Testis (tissue), 2 donors: ENCODE measurements at regions not wholly inside any gene's neighbourhood (a gene's known extent, or its start where the extent isn't known, plus 50 kb on each side); places are given as distances from the start of the nearest gene placed in this dataset.

ENCODE experiments used
- DNase-seq: peaks from one replicate; pipeline ENCODE4 v3.0.0-alpha.2; 2019
- H3K27ac ChIP-seq, 2 donors: fragments of 200-600 bp; sonication (generic); one replicate each; pipeline ENCODE4 v1.5.1; 2019
- H3K27me3 ChIP-seq: fragments of 200-600 bp; sonication (generic); one replicate; pipeline ENCODE4 v1.5.1; 2019
- H3K36me3 ChIP-seq: fragments of 200-600 bp; sonication (generic); one replicate; pipeline ENCODE4 v1.5.1; 2017; ENCODE audit warnings: low read depth; ENCODE audit errors: missing control alignments
- H3K4me1 ChIP-seq: fragments of 200-600 bp; sonication (generic); one replicate; pipeline ENCODE4 v1.5.1; 2019
- H3K4me3 ChIP-seq, 2 donors: fragments of 200-600 bp; sonication (generic); one replicate each; pipeline ENCODE4 v1.5.1; 2017 to 2019
- H3K9me3 ChIP-seq: fragments of 200-600 bp; sonication (generic); one replicate; pipeline ENCODE4 v1.5.1; 2017
- POLR2A ChIP-seq: fragments of 450-650 bp; IDR thresholded peaks from one replicate; pipeline ENCODE4 v1.6.1; 2017; ENCODE audit warnings: antibody characterized with exemption, mild to moderate bottlenecking, moderate library complexity
- WGBS, 2 donors: methylation state at CpG; one replicate each; pipeline ENCODE4 v1.1.5; 2018; 5-methylcytosine and 5-hydroxymethylcytosine counted together
- intact Hi-C: fragments of 100-400 bp; cut with DNase I; formaldehyde crosslinking; loops from one replicate; pipeline ENCODE4 v1.15.1; 2023; ENCODE audit warnings: low total_unique reads
- TF ChIP-seq, protein P1 (sequence below), 3 experiments: fragments of 450-650 bp in 2 of 3; fragments of 200-600 bp in 1 of 3; sonication (generic) in 1 of 3; IDR thresholded peaks; one replicate each; pipeline ENCODE4 v1.5.1; 2016 to 2019; ENCODE audit warnings: antibody characterized with exemption in 3 of 3, mild to moderate bottlenecking in 2 of 3, moderate library complexity in 1 of 3

- TF ChIP-seq, protein P1, sequence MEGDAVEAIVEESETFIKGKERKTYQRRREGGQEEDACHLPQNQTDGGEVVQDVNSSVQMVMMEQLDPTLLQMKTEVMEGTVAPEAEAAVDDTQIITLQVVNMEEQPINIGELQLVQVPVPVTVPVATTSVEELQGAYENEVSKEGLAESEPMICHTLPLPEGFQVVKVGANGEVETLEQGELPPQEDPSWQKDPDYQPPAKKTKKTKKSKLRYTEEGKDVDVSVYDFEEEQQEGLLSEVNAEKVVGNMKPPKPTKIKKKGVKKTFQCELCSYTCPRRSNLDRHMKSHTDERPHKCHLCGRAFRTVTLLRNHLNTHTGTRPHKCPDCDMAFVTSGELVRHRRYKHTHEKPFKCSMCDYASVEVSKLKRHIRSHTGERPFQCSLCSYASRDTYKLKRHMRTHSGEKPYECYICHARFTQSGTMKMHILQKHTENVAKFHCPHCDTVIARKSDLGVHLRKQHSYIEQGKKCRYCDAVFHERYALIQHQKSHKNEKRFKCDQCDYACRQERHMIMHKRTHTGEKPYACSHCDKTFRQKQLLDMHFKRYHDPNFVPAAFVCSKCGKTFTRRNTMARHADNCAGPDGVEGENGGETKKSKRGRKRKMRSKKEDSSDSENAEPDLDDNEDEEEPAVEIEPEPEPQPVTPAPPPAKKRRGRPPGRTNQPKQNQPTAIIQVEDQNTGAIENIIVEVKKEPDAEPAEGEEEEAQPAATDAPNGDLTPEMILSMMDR (IDR thresholded peaks at IDR 0.05), result no peak
- no peak for TF ChIP-seq POLR2A
- H3K4me3 ChIP-seq, result no peak overlapping the region
- DNase-seq, result no peak
- no peaks in the 10 kb centered on the region for H3K9me3 ChIP-seq
- H3K4me1 ChIP-seq, result peaks cover 5% of the 10 kb centered on the region
- no peaks in the 10 kb centered on the region for H3K27me3 ChIP-seq
- no peak overlapping the region for H3K27ac ChIP-seq
- 90 to 92% methylated on average over 12 to 13 of the region's 13 CpGs for WGBS, 2 donors
- intact Hi-C loops, result no loop called here
- no peaks in the 10 kb centered on the region for H3K36me3 ChIP-seq
Observed at GRCh38 chr12:11946161-11946560, 124.6 kb upstream of the BCL2L14 start.

- Histone ChIP-seq H3K27ac (no peak overlapping the region), H3K4me1 (peaks cover 5% of the 10 kb centered on the region), H3K4me3 (no peak overlapping the region), H3K36me3 (no peaks in the 10 kb centered on the region), H3K27me3 (no peaks in the 10 kb centered on the region), H3K9me3 (no peaks in the 10 kb centered on the region)
- no peak for DNase-seq
- intact Hi-C loops, result no loop called here
- no peak for TF ChIP-seq POLR2A
- TF ChIP-seq, protein P1 (IDR thresholded peaks at IDR 0.05), result no peak
- 88 to 96% methylated on average over 5 to 6 of the region's 6 CpGs for WGBS, 2 donors
Observed at GRCh38 chr12:11947213-11947612, 123.5 kb upstream of the BCL2L14 start.

GRCh38 chr12:11949738-11950411 lies 120.9 kb upstream of the BCL2L14 start:
- peak; percentile 36 for DNase-seq
- Histone ChIP-seq H3K9me3 (no peaks in the 10 kb centered on the region), H3K36me3 (no peaks in the 10 kb centered on the region), H3K27ac (no peak overlapping the region), H3K4me3 (no peak overlapping the region), H3K27me3 (no peaks in the 10 kb centered on the region), H3K4me1 (peaks cover 5% of the 10 kb centered on the region)
- intact Hi-C loops, result no loop called here
- WGBS, 2 donors, result 56 to 71% methylated on average over 8 to 9 of the region's 9 CpGs
- no peak for TF ChIP-seq POLR2A
- TF ChIP-seq, protein P1 (IDR thresholded peaks at IDR 0.05), result no peak

DNA sequence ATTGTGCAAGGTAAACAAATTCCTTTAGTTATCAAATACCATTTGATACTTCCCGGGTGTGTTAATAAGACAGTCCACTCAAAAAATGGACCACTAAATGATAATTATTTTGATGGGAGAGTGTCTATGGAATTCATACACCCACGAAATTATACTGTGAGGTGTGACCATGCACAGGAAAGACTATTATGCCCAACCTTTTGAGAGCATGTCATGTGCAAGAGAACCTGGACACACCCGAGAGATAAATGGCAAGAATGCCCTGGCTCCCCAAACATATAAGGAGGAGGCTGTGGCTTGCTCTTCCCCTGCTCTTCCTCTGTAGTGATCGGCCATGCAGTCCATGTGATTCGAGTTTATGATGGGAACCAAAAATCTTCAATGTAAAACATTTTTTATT lies 119.5 kb upstream of the BCL2L14 start:
- WGBS, 2 donors, result 88 to 89% methylated on average over 5 of the region's 5 CpGs
- Histone ChIP-seq H3K9me3 (no peaks in the 10 kb centered on the region), H3K27ac (no peak overlapping the region), H3K27me3 (no peaks in the 10 kb centered on the region), H3K4me3 (no peak overlapping the region), H3K36me3 (no peaks in the 10 kb centered on the region), H3K4me1 (peaks cover 5% of the 10 kb centered on the region)
- DNase-seq, result no peak
- no peak for TF ChIP-seq POLR2A
- TF ChIP-seq, protein P1 (IDR thresholded peaks at IDR 0.05), result no peak
- intact Hi-C loops, result no loop called here

DNA sequence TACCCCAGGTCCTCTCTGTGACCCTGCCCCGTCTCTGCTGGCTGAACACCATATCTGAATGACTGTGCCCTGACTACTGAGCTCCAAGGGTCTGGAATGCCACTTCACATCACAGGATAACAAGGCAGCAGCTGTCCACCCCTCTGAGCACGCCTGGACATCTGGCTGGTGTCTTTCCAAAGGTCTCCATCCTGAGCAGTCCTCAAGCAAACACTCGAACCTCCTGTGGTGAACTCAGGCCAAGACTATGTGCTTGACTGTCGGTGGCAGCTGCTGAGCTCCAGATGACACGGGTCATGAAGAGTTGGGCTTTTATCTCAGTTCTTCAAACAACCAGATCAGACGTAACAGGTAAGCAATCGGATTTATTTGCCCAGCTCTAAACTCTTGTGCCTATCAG lies 117.2 kb upstream of the BCL2L14 start:
- H3K36me3 ChIP-seq, result no peaks in the 10 kb centered on the region
- no peaks in the 10 kb centered on the region for H3K27me3 ChIP-seq
- H3K27ac ChIP-seq, result no peak overlapping the region
- H3K4me3 ChIP-seq, result no peak overlapping the region
- peaks cover 5% of the 10 kb centered on the region for H3K4me1 ChIP-seq
- no peak for TF ChIP-seq POLR2A
- TF ChIP-seq, protein P1 (IDR thresholded peaks at IDR 0.05), result no peak
- no peak for DNase-seq
- 78 to 92% methylated on average over 5 to 7 of the region's 7 CpGs for WGBS, 2 donors
- no peaks in the 10 kb centered on the region for H3K9me3 ChIP-seq
- intact Hi-C loops, result no loop called here
